ENCODE measurements at regions not wholly inside any gene's neighbourhood (a gene's known extent, or its start where the extent isn't known, plus 50 kb on each side); places are given as distances from the start of the nearest gene placed in this dataset.

GRCh38 chr3:8152821-8153418 is 348.7 kb upstream of the LMCD1 start:
- TF ChIP-seq SIX5 (IDR thresholded peaks at IDR 0.05; ENCODE audit: low read depth, low read length, severe bottlenecking) (no peak), LARP7 (IDR thresholded peaks at IDR 0.05) (no peak), ZBED1 (IDR thresholded peaks at IDR 0.05; ENCODE audit: borderline replicate concordance) (no peak), ZZZ3 (IDR thresholded peaks at IDR 0.05; ENCODE audit: control insufficient read depth, insufficient read length, low read depth) (no peak), RFX5 (IDR thresholded peaks at IDR 0.05; ENCODE audit: low read depth, low read length) (no peak), ESRRA (IDR thresholded peaks at IDR 0.05; ENCODE audit: low read length) (no peak), TCF7 (IDR thresholded peaks at IDR 0.05; ENCODE audit: borderline replicate concordance) (no peak), KDM1A (IDR thresholded peaks at IDR 0.05; ENCODE audit: borderline replicate concordance) (no peak), SMARCA5 (IDR thresholded peaks at IDR 0.05) (no peak), SMAD1 (IDR thresholded peaks at IDR 0.05; ENCODE audit: low read depth, partially characterized antibody) (no peak), BHLHE40 (IDR thresholded peaks at IDR 0.05; ENCODE audit: borderline replicate concordance in 1 of 2, low read depth in 2 of 2, low read length in 1 of 2) (no peak), HSF1 (IDR thresholded peaks at IDR 0.05; ENCODE audit: low read depth, low read length) (no peak), GABPA (IDR thresholded peaks at IDR 0.05; ENCODE audit: low read depth) (no peak)
- TF ChIP-seq, protein P1, sequence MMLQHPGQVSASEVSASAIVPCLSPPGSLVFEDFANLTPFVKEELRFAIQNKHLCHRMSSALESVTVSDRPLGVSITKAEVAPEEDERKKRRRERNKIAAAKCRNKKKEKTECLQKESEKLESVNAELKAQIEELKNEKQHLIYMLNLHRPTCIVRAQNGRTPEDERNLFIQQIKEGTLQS (IDR thresholded peaks at IDR 0.05; ENCODE audit: borderline replicate concordance, extremely low read depth, low read depth, low read length): no peak
- WGBS (ENCODE audit: insufficient coverage, insufficient replicate concordance, low lambda C conversion rate, missing lambda C conversion rate): 15% methylated on average over 6 of the region's 6 CpGs
- no peak for DNase-seq (ENCODE audit: low read depth, low spot score)
- H3K4me3 ChIP-seq: no peak overlapping the region
- H3K9ac ChIP-seq (ENCODE audit: control insufficient read depth, insufficient read depth, low read length): no peak overlapping the region
- H3K4me1 ChIP-seq (ENCODE audit: control insufficient read depth, insufficient read depth, low read length): no peaks in the 10 kb centered on the region
- RAD21 ChIA-PET (ENCODE audit: unreplicated experiment): no interaction called here
- POLR2A ChIA-PET: no interaction called here
- no peaks in the 10 kb centered on the region for H3K36me3 ChIP-seq (ENCODE audit: control insufficient read depth in 2 of 2, insufficient read depth in 2 of 2, low read length in 1 of 2)
- no peak for ATAC-seq
- no peaks in the 10 kb centered on the region for H3K9me3 ChIP-seq (replicated peaks; ENCODE audit: control insufficient read depth, insufficient read depth, low read length)
- H3K27ac ChIP-seq (ENCODE audit: control insufficient read depth, insufficient read depth): no peak overlapping the region
- CTCF ChIA-PET: interaction anchor here (2.3 kb wide), 1 partner anchor 87 kb away, joined by 6 read pairs; no protein-coding TSS in a partner anchor
- FAIRE-seq: no peak
- in situ Hi-C loops (cut with MboI) (no loop called here), intact Hi-C loops (cut with micrococcal nuclease; ENCODE audit: unreplicated experiment) (no loop called here)
- no peak overlapping the region for H3K4me2 ChIP-seq (ENCODE audit: control insufficient read depth, insufficient read depth)
- H3K27me3 ChIP-seq (replicated peaks in 1 of 2; ENCODE audit: control insufficient read depth in 2 of 2, insufficient read depth in 2 of 2, low read length in 1 of 2): no peaks in the 10 kb centered on the region
- SMC1A ChIA-PET (ENCODE audit: uncharacterized antibody, unreplicated experiment): no interaction called here
- no peak overlapping the region for H2AFZ ChIP-seq (ENCODE audit: control insufficient read depth, low read depth, low read length)
- BruUV-seq (replicated peaks): no TSS peak
- no peaks in the 10 kb centered on the region for H3K79me2 ChIP-seq (ENCODE audit: control insufficient read depth, insufficient read depth, low read length)
- no peaks in the 10 kb centered on the region for H4K20me1 ChIP-seq (ENCODE audit: control insufficient read depth, insufficient read depth)
